ENCODE measurements at regions not wholly inside any gene's neighbourhood (a gene's known extent, or its start where the extent isn't known, plus 50 kb on each side); places are given as distances from the start of the nearest gene placed in this dataset.

- TF ChIP-seq CTCF (optimal IDR thresholded peaks at IDR 0.05 in 1 of 3, IDR thresholded peaks at IDR 0.05 in 1 of 3, conservative IDR thresholded peaks at IDR 0.05 in 1 of 3; ENCODE audit: extremely low read depth in 1 of 3, insufficient read depth in 2 of 3, low read length in 3 of 3) (no peak), EZH2 (IDR thresholded peaks at IDR 0.05; ENCODE audit: low read length) (no peak)
Measured at GRCh38 chr1:30274976-30275621, 448.3 kb downstream of the MATN1 start.

All from keratinocyte (primary cell).